Astrocyte (in vitro differentiated cells and primary cell): ENCODE measurements at regions not wholly inside any gene's neighbourhood (a gene's known extent, or its start where the extent isn't known, plus 50 kb on each side); places are given as distances from the start of the nearest gene placed in this dataset.

ENCODE experiments used
- EZH2 ChIP-seq: IDR thresholded peaks from 2 replicates; pipeline ENCODE4 v1.6.1; 2012; ENCODE audit warnings: mild to moderate bottlenecking, low read length, inconsistent platforms; ENCODE audit not compliant: insufficient read depth
- TF ChIP-seq, protein P1 (sequence below): IDR thresholded peaks from 2 replicates; pipeline ENCODE4 v1.5.1; 2011; ENCODE audit warnings: low read depth, mild to moderate bottlenecking, inconsistent platforms, low read length, moderate library complexity; ENCODE audit not compliant: insufficient read depth

DNA sequence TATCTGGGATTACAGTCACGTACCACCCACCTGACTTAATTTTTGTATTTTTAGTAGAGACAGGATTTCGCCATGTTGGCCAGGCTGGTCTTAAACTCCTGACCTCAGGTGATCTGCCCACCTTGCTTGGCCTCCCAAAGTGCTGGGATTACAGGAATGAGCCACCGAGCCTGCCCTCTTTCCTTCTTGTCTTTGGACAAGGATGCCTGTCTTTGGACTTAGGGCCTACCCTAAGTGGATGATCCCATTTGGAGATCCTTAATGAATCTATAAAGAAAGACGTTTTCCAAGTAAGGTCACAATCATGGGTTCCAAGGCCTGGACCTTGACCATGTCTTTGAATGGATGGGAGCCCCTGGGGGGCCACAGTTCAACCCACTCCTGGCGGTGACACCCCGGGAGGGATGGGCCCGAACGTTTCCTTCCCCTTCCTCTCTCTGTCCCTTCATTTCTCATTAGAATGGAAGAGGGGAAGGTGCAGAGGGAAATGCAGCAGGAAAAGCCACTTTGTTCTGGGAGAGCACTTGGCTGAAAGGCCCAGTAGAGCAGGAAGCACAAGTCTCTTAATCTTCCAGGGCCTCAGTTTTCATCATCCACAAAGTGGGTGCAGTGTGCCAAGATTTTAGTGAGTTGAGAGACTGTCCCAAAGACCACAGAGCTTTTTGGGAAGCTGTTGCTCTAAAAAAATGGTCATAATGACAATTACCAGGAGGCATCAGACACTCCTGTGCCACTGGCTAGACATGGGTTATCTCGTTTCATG is 353.3 kb downstream of the SEC14L1 start:
- TF ChIP-seq, protein P1, sequence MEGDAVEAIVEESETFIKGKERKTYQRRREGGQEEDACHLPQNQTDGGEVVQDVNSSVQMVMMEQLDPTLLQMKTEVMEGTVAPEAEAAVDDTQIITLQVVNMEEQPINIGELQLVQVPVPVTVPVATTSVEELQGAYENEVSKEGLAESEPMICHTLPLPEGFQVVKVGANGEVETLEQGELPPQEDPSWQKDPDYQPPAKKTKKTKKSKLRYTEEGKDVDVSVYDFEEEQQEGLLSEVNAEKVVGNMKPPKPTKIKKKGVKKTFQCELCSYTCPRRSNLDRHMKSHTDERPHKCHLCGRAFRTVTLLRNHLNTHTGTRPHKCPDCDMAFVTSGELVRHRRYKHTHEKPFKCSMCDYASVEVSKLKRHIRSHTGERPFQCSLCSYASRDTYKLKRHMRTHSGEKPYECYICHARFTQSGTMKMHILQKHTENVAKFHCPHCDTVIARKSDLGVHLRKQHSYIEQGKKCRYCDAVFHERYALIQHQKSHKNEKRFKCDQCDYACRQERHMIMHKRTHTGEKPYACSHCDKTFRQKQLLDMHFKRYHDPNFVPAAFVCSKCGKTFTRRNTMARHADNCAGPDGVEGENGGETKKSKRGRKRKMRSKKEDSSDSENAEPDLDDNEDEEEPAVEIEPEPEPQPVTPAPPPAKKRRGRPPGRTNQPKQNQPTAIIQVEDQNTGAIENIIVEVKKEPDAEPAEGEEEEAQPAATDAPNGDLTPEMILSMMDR = no peak
- TF ChIP-seq EZH2 = no peak
